ENCODE measurements at regions not wholly inside any gene's neighbourhood (a gene's known extent, or its start where the extent isn't known, plus 50 kb on each side); places are given as distances from the start of the nearest gene placed in this dataset.

- TF ChIP-seq ZBTB7A (tag by site-specific recombination; IDR thresholded peaks at IDR 0.05; ENCODE audit: low read depth): no peak
- no peak for TF ChIP-seq ZNF664 (tag by site-specific recombination; IDR thresholded peaks at IDR 0.05)
- TF ChIP-seq, protein P1, sequence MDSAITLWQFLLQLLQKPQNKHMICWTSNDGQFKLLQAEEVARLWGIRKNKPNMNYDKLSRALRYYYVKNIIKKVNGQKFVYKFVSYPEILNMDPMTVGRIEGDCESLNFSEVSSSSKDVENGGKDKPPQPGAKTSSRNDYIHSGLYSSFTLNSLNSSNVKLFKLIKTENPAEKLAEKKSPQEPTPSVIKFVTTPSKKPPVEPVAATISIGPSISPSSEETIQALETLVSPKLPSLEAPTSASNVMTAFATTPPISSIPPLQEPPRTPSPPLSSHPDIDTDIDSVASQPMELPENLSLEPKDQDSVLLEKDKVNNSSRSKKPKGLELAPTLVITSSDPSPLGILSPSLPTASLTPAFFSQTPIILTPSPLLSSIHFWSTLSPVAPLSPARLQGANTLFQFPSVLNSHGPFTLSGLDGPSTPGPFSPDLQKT (IDR thresholded peaks at IDR 0.05; ENCODE audit: borderline replicate concordance, low read depth, low read length): no peak
- no peak for TF ChIP-seq ZNF354C (tag by site-specific recombination; IDR thresholded peaks at IDR 0.05; ENCODE audit: borderline replicate concordance, low read depth)
- no peak for TF ChIP-seq ZNF48 (tag by site-specific recombination; IDR thresholded peaks at IDR 0.05)
- TF ChIP-seq, protein P2, sequence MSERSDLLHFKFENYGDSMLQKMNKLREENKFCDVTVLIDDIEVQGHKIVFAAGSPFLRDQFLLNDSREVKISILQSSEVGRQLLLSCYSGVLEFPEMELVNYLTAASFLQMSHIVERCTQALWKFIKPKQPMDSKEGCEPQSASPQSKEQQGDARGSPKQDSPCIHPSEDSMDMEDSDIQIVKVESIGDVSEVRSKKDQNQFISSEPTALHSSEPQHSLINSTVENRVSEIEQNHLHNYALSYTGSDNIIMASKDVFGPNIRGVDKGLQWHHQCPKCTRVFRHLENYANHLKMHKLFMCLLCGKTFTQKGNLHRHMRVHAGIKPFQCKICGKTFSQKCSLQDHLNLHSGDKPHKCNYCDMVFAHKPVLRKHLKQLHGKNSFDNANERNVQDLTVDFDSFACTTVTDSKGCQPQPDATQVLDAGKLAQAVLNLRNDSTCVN (tag by site-specific recombination; optimal IDR thresholded peaks at IDR 0.05): no peak
- TF ChIP-seq ZNF274 (IDR thresholded peaks at IDR 0.05; ENCODE audit: low read length): no peak
- no peak for TF ChIP-seq ZNF274 (tag by site-specific recombination; IDR thresholded peaks at IDR 0.05; ENCODE audit: borderline replicate concordance)
- TF ChIP-seq ZBTB21 (tag by site-specific recombination; IDR thresholded peaks at IDR 0.05): no peak
- no peak for TF ChIP-seq PRDM2 (tag by site-specific recombination; IDR thresholded peaks at IDR 0.05; ENCODE audit: borderline replicate concordance)
- Histone ChIP-seq H3K4me3 (ENCODE audit: low read depth, low read length) (no peak overlapping the region), H3K9me3 (ENCODE audit: control insufficient read depth, insufficient read depth, low read depth, low read length) (no peaks in the 10 kb centered on the region), H3K4me1 (ENCODE audit: control insufficient read depth, insufficient read depth, low read length) (no peaks in the 10 kb centered on the region), H3K36me3 (ENCODE audit: control insufficient read depth in 2 of 2, insufficient read depth in 1 of 2, low read length in 2 of 2) (no peaks in the 10 kb centered on the region), H3K27ac (ENCODE audit: extremely low read depth, low read depth, low read length) (no peak overlapping the region)
- ChIA-PET CTCF (no interaction called here), POLR2A (no interaction called here)
Observed at GRCh38 chr9:13811876-13812275, 502.1 kb downstream of the NFIB start.

- no peak overlapping the region for H3K27ac ChIP-seq (ENCODE audit: extremely low read depth, low read depth, low read length)
- H3K4me3 ChIP-seq (ENCODE audit: low read depth, low read length): no peak overlapping the region
- ChIA-PET CTCF (no interaction called here), POLR2A (no interaction called here)
- TF ChIP-seq ZNF423 (tag by site-specific recombination; IDR thresholded peaks at IDR 0.05): no peak
- no peak for TF ChIP-seq ZNF768 (tag by site-specific recombination; IDR thresholded peaks at IDR 0.05)
- no peaks in the 10 kb centered on the region for H3K36me3 ChIP-seq (ENCODE audit: control insufficient read depth in 2 of 2, insufficient read depth in 1 of 2, low read length in 2 of 2)
- no peaks in the 10 kb centered on the region for H3K4me1 ChIP-seq (ENCODE audit: control insufficient read depth, insufficient read depth, low read length)
- no peaks in the 10 kb centered on the region for H3K9me3 ChIP-seq (ENCODE audit: control insufficient read depth, insufficient read depth, low read depth, low read length)
Observed at GRCh38 chr9:13810510-13810909, 503.4 kb downstream of the NFIB start.

DNA sequence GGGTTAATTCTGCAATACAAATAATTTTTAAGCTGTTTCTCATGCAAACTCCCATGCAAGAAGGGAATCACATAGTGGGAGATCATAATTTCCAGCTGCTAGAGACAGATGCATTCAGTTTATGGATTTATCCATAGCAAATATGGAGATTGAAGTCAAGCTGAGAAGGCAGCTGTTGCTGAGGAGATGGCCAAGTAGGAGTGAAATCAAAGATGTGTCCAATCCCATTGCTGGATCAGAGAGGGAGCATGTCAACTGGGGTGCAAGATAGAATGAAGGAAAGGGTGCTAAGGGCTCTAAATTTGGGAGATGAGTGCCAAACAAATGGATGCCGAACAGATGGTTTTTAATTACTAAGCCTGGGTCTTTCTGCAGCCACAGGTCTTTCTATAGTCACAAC is 504.5 kb downstream of the NFIB start:
- H3K27ac ChIP-seq (ENCODE audit: extremely low read depth, low read depth, low read length): no peak overlapping the region
- no peaks in the 10 kb centered on the region for H3K9me3 ChIP-seq (ENCODE audit: control insufficient read depth, insufficient read depth, low read depth, low read length)
- H3K4me3 ChIP-seq (ENCODE audit: low read depth, low read length): no peak overlapping the region
- TF ChIP-seq ZNF561 (tag by site-specific recombination; IDR thresholded peaks at IDR 0.05; ENCODE audit: borderline replicate concordance): no peak
- no peak for TF ChIP-seq ZNF2 (tag by site-specific recombination; IDR thresholded peaks at IDR 0.05)
- no peak for TF ChIP-seq ZBTB17 (tag by site-specific recombination; IDR thresholded peaks at IDR 0.05)
- TF ChIP-seq SCRT2 (tag by site-specific recombination; IDR thresholded peaks at IDR 0.05): no peak
- TF ChIP-seq ZIC2 (tag by site-specific recombination; IDR thresholded peaks at IDR 0.05): no peak
- no peak for TF ChIP-seq BCL11B (tag by site-specific recombination; IDR thresholded peaks at IDR 0.05; ENCODE audit: low read depth)
- no peaks in the 10 kb centered on the region for H3K4me1 ChIP-seq (ENCODE audit: control insufficient read depth, insufficient read depth, low read length)
- CTCF ChIA-PET: no interaction called here
- no peaks in the 10 kb centered on the region for H3K36me3 ChIP-seq (ENCODE audit: control insufficient read depth in 2 of 2, insufficient read depth in 1 of 2, low read length in 2 of 2)
- POLR2A ChIA-PET: no interaction called here

All from HEK293 (cell line).